GM18511 (cell line): ENCODE measurements at regions not wholly inside any gene's neighbourhood (a gene's known extent, or its start where the extent isn't known, plus 50 kb on each side); places are given as distances from the start of the nearest gene placed in this dataset.
"Not testable (repeated sequence)": the region's sequence is repeated elsewhere in the genome, so short reads cannot be mapped to it uniquely, and the experiment has no call there.

Experiments used
- ATAC-seq: cut with Tn5 transposase; IDR thresholded peaks from one replicate; pipeline ENCODE4 v1.9.1; 2021; ENCODE audit warnings: mild to moderate bottlenecking, moderate library complexity; ENCODE audit not compliant: unreplicated experiment

DNA sequence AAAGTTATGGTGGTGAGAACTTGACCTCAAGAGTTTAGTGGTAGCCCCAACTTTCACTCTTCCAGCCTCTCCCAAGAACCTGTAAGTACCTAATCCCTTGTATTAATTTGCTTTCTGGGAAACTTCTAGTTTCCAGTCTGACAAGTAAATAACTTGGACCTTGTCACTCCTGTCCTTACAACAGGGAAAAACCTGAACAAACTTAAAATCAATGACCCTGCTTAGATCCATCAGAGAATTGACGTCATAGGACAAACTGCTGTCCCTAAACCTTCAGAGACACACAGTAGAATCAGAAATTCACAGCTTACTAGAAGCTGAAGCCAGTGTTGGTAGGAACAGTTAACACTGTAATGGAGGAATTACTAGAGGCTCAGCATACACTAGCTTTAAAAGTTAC lies 60.0 kb upstream of the DCLK2 start:
- ATAC-seq = no peak

DNA sequence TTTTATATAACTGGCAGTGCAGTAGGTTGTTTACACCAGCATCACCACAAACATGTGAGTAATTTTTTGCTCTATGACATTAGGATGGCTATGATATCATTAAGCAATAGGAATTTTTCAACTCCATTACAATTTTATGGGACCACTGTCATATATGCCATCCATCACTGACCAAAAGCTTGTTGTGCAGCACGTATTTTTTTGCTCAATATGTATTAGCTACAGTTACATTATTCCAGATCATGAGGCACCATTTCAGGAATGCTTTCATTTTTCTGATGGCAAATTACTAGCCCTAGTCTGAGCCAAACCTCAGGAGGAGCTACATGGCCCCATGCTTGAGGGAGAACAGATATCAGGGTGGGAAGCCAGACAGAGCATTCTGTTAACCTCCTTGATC lies 56.8 kb upstream of the DCLK2 start:
- no peak for ATAC-seq

DNA sequence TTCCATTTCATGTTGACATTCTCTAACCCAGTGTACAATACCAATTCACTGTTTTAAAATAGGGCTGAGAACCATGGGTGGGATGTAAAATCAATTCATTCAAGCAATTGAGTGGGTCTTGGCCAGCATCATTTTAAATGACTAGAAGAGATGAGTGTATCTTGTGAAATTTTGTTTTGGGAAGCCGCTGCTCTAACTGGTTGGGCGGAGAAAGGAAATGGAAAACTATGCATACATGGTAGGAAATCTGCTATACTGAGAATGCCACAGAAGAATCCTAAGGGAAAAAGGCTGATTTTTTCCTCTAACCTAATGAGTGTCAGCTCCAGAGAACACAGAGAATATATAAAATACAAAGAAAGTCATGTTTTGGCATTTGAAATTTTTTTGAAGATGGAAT lies 54.8 kb upstream of the DCLK2 start:
- ATAC-seq = no peak

DNA sequence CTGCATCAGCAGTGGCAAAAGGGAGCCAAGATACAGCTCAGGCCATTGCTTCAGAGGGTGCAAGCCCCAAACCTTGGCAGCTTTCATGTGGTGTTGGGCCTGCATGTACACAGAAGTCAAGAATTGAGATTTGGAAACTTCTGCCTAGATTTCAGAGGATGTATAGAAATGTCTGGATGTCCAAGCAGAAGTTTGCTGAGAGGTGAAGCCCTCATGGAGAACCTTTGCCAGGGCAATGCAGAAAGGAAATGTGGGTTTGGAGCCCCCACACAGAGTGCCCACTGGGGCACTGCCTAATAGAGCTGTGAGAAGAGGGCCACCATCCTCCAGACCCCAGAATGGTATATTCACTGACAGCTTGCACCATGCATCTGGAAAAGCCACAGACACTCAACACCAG lies 51.3 kb upstream of the DCLK2 start:
- ATAC-seq = not testable (repeated sequence)
